Activated CD8-positive, alpha-beta memory T cell treated with anti-CD3 and anti-CD28 coated beads, Interleukin-2, amount 50 U/mL, for 48 hours (primary cell): ENCODE measurements at regions not wholly inside any gene's neighbourhood (a gene's known extent, or its start where the extent isn't known, plus 50 kb on each side); places are given as distances from the start of the nearest gene placed in this dataset.

Source experiments
- DNase-seq: peaks from one replicate; pipeline ENCODE4 v3.0.0-alpha.2; 2020

- no peak for DNase-seq
Observed at GRCh38 chr19:30130356-30131122, 188.5 kb downstream of the URI1 start.

- DNase-seq, result no peak
Observed at GRCh38 chr19:30131246-30131645, 189.2 kb downstream of the URI1 start.

GRCh38 chr19:30131722-30132291 lies 189.8 kb downstream of the URI1 start:
- no peak for DNase-seq

GRCh38 chr19:30132343-30133075 lies 190.5 kb downstream of the URI1 start:
- no peak for DNase-seq

- DNase-seq, result no peak
Observed at GRCh38 chr19:30133803-30134202, 191.8 kb downstream of the URI1 start.

GRCh38 chr19:30135093-30135757 lies 193.2 kb downstream of the URI1 start:
- DNase-seq, result no peak

- DNase-seq, result no peak
Observed at GRCh38 chr19:30135797-30136196, 193.8 kb downstream of the URI1 start.

GRCh38 chr19:30136611-30137195 lies 194.7 kb downstream of the URI1 start:
- DNase-seq, result no peak

GRCh38 chr19:30137747-30138146 lies 195.7 kb downstream of the URI1 start:
- DNase-seq, result no peak

GRCh38 chr19:30144242-30144758 lies 202.3 kb downstream of the URI1 start:
- DNase-seq, result no peak

GRCh38 chr19:30144802-30145201 lies 202.8 kb downstream of the URI1 start:
- DNase-seq, result no peak

GRCh38 chr19:30145467-30145866 lies 203.4 kb downstream of the URI1 start:
- no peak for DNase-seq

- DNase-seq, result no peak
Observed at GRCh38 chr19:30146346-30146745, 204.3 kb downstream of the URI1 start.

GRCh38 chr19:30148039-30148790 lies 206.2 kb downstream of the URI1 start:
- DNase-seq, result no peak

- DNase-seq, result no peak
Observed at GRCh38 chr19:30148803-30149202, 206.8 kb downstream of the URI1 start.

- DNase-seq, result no peak
Observed at GRCh38 chr19:30149300-30149699, 207.3 kb downstream of the URI1 start.

GRCh38 chr19:30150626-30151025 lies 208.6 kb downstream of the URI1 start:
- no peak for DNase-seq

GRCh38 chr19:30151081-30151480 lies 209.0 kb downstream of the URI1 start:
- DNase-seq, result no peak

- DNase-seq, result no peak
Observed at GRCh38 chr19:30152510-30153291, 210.7 kb downstream of the URI1 start.

- DNase-seq, result no peak
Observed at GRCh38 chr19:30153326-30154210, 211.5 kb downstream of the URI1 start.
